Endothelial cell of umbilical vein (primary cell): ENCODE measurements at regions not wholly inside any gene's neighbourhood (a gene's known extent, or its start where the extent isn't known, plus 50 kb on each side); places are given as distances from the start of the nearest gene placed in this dataset.

Experiments used
- CTCF ChIP-seq, 2 donors: IDR thresholded peaks; 1 replicate in 1 of 2; 2 replicates in 1 of 2; pipeline ENCODE4 v1.5.1; 2011; ENCODE audit warnings: low read length in 2 of 2, mild to moderate bottlenecking in 2 of 2, moderate library complexity in 2 of 2, control low read depth in 1 of 2, inconsistent platforms in 1 of 2, low read depth in 1 of 2; ENCODE audit not compliant: insufficient read depth in 1 of 2; ENCODE audit errors: extremely low read depth in 1 of 2
- EZH2 ChIP-seq: IDR thresholded peaks from 2 replicates; pipeline ENCODE4 v1.6.1; 2012; ENCODE audit warnings: borderline replicate concordance, low read depth, mild to moderate bottlenecking, moderate library complexity, low read length, inconsistent platforms; ENCODE audit not compliant: severe bottlenecking
- GATA2 ChIP-seq: IDR thresholded peaks from 2 replicates; pipeline ENCODE4 v1.7.0; 2011; ENCODE audit warnings: low read depth, mild to moderate bottlenecking, moderate library complexity, mixed read lengths, low read length; ENCODE audit not compliant: insufficient read length, insufficient read depth
- JUN ChIP-seq: IDR thresholded peaks from 2 replicates; pipeline ENCODE4 v1.6.1; 2011; ENCODE audit warnings: borderline replicate concordance, low read depth; ENCODE audit not compliant: insufficient read length, insufficient read depth
- MAX ChIP-seq: IDR thresholded peaks from 2 replicates; pipeline ENCODE4 v1.6.1; 2011; ENCODE audit not compliant: insufficient read depth, insufficient read length
- MYC ChIP-seq: IDR thresholded peaks from one replicate; pipeline ENCODE4 v1.6.1; 2011; ENCODE audit warnings: mild to moderate bottlenecking, low read depth, low read length
- POLR2A ChIP-seq: IDR thresholded peaks from 2 replicates; pipeline ENCODE4 v1.6.1; 2012; ENCODE audit warnings: low read depth, mild to moderate bottlenecking, control low read depth, low read length
- POLR2AphosphoS5 ChIP-seq: IDR thresholded peaks from 2 replicates; pipeline ENCODE4 v1.6.1; 2012; ENCODE audit warnings: low read depth, mild to moderate bottlenecking, control low read depth, low read length, moderate library complexity; ENCODE audit not compliant: insufficient read depth

GRCh38 chr5:66518052-66518451 lies 78.1 kb upstream of the MAST4 start:
- TF ChIP-seq JUN: no peak
- TF ChIP-seq CTCF (IDR thresholded peaks at IDR 0.05; ENCODE audit: extremely low read depth in 1 of 2, insufficient read depth in 1 of 2, low read depth in 1 of 2, low read length in 2 of 2): no peak
- no peak for TF ChIP-seq POLR2A
- TF ChIP-seq EZH2: no peak
- TF ChIP-seq POLR2AphosphoS5: no peak
- TF ChIP-seq GATA2: no peak
- TF ChIP-seq MYC: no peak
- no peak for TF ChIP-seq MAX
